PC-3 (cell line): ENCODE measurements at regions not wholly inside any gene's neighbourhood (a gene's known extent, or its start where the extent isn't known, plus 50 kb on each side); places are given as distances from the start of the nearest gene placed in this dataset.

Experiments
- ATAC-seq: fragments of 200-7000 bp; cut with Tn5 transposase; 2 replicates; pipeline ENCODE4 v1.9.1; 2020; ENCODE audit warnings: mild to moderate bottlenecking, moderate library complexity
- BruUV-seq: library from RNA; stranded (reverse); fragments of 400-500 nt; replicated peaks from 2 replicates; lab custom pipeline; 2021; lab: Mats Ljungman, UMichigan
- CTCF ChIA-PET: fragments of 300-600 bp; sonication (Branson Sonifier 250); formaldehyde crosslinking; loops from one replicate; lab custom pipeline; 2022; ENCODE audit warnings: antibody characterized with exemption; lab: Charles Lee
- POLR2A ChIA-PET: fragments of 300-600 bp; sonication (Branson Sonifier 250); formaldehyde crosslinking; loops from one replicate; lab custom pipeline; 2022; ENCODE audit warnings: antibody characterized with exemption; ENCODE audit not compliant: unreplicated experiment; lab: Charles Lee
- DNase-seq: peaks from one replicate; pipeline ENCODE4 v3.0.0-alpha.2; 2015
- H2AFZ ChIP-seq: fragments of 300-600 bp; sonication (generic); 2 replicates; pipeline ENCODE4 v1.6.0; 2016; ENCODE audit warnings: antibody characterized with exemption, low read length
- H3F3A ChIP-seq: fragments of 300-600 bp; sonication (generic); one replicate; pipeline ENCODE4 v1.6.0; 2017; ENCODE audit warnings: antibody characterized with exemption, low read length, control low read depth, mild to moderate bottlenecking; ENCODE audit not compliant: unreplicated experiment
- H3K27ac ChIP-seq: fragments of 300-600 bp; sonication (generic); 2 replicates; pipeline ENCODE4 v1.5.1; 2016; ENCODE audit warnings: mild to moderate bottlenecking, low read length
- H3K27me3 ChIP-seq: fragments of 300-600 bp; sonication (generic); 2 replicates; pipeline ENCODE4 v1.6.1; 2016; ENCODE audit warnings: low read length, mixed read lengths
- H3K36me3 ChIP-seq: fragments of 300-600 bp; sonication (generic); 2 replicates; pipeline ENCODE4 v1.6.1; 2016; ENCODE audit warnings: low read depth, mixed run types, low read length, mixed read lengths
- H3K4me1 ChIP-seq: fragments of 300-600 bp; sonication (generic); 2 replicates; pipeline ENCODE4 v1.5.1; 2016; ENCODE audit warnings: low read length; ENCODE audit not compliant: insufficient read depth
- H3K4me2 ChIP-seq: fragments of 300-600 bp; sonication (generic); 2 replicates; pipeline ENCODE4 v1.6.0; 2016; ENCODE audit warnings: low read length
- H3K4me3 ChIP-seq: fragments of 300-600 bp; sonication (generic); 2 replicates; pipeline ENCODE4 v1.5.1; 2016; ENCODE audit warnings: mild to moderate bottlenecking, low read length, mixed read lengths
- H3K79me2 ChIP-seq: fragments of 300-600 bp; sonication (generic); 2 replicates; pipeline ENCODE4 v1.6.1; 2017; ENCODE audit warnings: low read length, mixed read lengths
- H3K9ac ChIP-seq: fragments of 300-600 bp; sonication (generic); 2 replicates; pipeline ENCODE4 v1.6.0; 2016; ENCODE audit warnings: mild to moderate bottlenecking, low read length
- H3K9me2 ChIP-seq: fragments of 300-600 bp; sonication (generic); replicated peaks from 2 replicates; pipeline ENCODE4 v1.6.1; 2016; ENCODE audit warnings: mixed run types, low read length, mixed read lengths
- H3K9me3 ChIP-seq: fragments of 300-600 bp; sonication (generic); 2 replicates; pipeline ENCODE4 v1.6.1; 2016; ENCODE audit warnings: low read length, mixed read lengths
- H4K20me1 ChIP-seq: fragments of 300-600 bp; sonication (generic); 2 replicates; pipeline ENCODE4 v1.6.1; 2016; ENCODE audit warnings: low read length, mixed read lengths
- CTCF ChIP-seq: fragments of 300-600 bp; sonication (generic); conservative IDR thresholded peaks from 2 replicates; pipeline ENCODE4 v1.5.1; 2017; ENCODE audit warnings: antibody characterized with exemption, low read depth, mild to moderate bottlenecking, low read length
- EZH2 ChIP-seq: fragments of 300-600 bp; sonication (generic); IDR thresholded peaks from one replicate; pipeline ENCODE4 v1.6.1; 2017; ENCODE audit warnings: antibody characterized with exemption, mild to moderate bottlenecking, low read length; ENCODE audit not compliant: unreplicated experiment
- EZH2phosphoT487 ChIP-seq: fragments of 300-600 bp; sonication (generic); IDR thresholded peaks from 2 replicates; pipeline ENCODE4 v1.6.1; 2018; ENCODE audit warnings: mild to moderate bottlenecking, antibody characterized with exemption, low read length, borderline replicate concordance
- intact Hi-C: fragments of 100-400 bp; cut with micrococcal nuclease; formaldehyde crosslinking; loops from 2 replicates; pipeline ENCODE4 v1.9.0; 2023

DNA sequence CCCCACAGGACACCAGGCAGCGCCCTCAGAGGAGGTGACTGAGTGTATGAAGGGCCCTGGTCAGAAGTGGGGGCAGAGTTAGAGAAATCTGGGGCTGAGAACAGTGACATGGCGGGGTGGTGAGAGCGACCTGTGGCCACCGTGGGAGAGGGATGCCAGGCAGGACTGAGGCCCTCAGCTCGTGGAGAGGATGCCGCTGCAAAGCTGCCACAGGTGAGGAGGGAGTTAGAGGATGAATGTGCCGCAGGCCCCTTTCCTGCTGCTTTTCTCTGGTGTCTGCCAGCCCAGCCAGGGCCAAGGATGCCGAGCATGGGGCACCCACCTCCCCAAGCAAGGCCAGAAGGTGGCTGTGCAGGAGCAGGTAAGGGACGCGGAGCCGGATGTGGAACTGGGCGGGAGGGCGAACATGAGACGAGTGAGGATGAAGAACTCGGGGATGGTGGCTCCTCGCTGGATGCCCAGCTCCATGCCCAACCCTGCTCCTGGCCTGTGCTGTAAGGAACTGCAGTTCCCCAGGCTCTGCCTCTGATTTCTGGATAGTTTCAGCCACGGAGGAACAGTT, 269.2 kb upstream of the HDAC4 start:
- CTCF ChIA-PET, result no interaction called here
- intact Hi-C loops, result no loop called here

GRCh38 chr2:239669181-239669898, 268.5 kb upstream of the HDAC4 start:
- Histone ChIP-seq H3K27ac (no peak overlapping the region), H2AFZ (no peak overlapping the region), H3K9ac (no peak overlapping the region), H3K9me3 (no peaks in the 10 kb centered on the region), H3K4me3 (no peak overlapping the region), H3K4me2 (no peak overlapping the region), H3K9me2 (no peaks in the 10 kb centered on the region), H3K36me3 (no peaks in the 10 kb centered on the region), H3K27me3 (peaks cover 51% of the 10 kb centered on the region), H4K20me1 (no peaks in the 10 kb centered on the region), H3F3A (no peaks in the 10 kb centered on the region), H3K79me2 (no peaks in the 10 kb centered on the region), H3K4me1 (no peaks in the 10 kb centered on the region)
- ATAC-seq (no peak), DNase-seq (no peak)
- TF ChIP-seq EZH2 (no peak), EZH2phosphoT487 (no peak), CTCF (no peak)
- ChIA-PET POLR2A (no interaction called here), CTCF (no interaction called here)
- intact Hi-C loops, result no loop called here
- BruUV-seq, result no TSS peak

More for the DNA sequence above, 269.2 kb upstream of the HDAC4 start:
- no TSS peak for BruUV-seq
- TF ChIP-seq EZH2, result no peak
- TF ChIP-seq CTCF, result no peak
- TF ChIP-seq EZH2phosphoT487, result no peak
- DNase-seq (no peak), ATAC-seq (no peak)
- Histone ChIP-seq H3K27me3 (peaks cover 51% of the 10 kb centered on the region), H4K20me1 (no peaks in the 10 kb centered on the region), H3K9me3 (no peaks in the 10 kb centered on the region), H3F3A (no peaks in the 10 kb centered on the region), H3K27ac (no peak overlapping the region), H3K9me2 (no peaks in the 10 kb centered on the region), H3K36me3 (no peaks in the 10 kb centered on the region), H3K4me3 (no peak overlapping the region), H3K79me2 (no peaks in the 10 kb centered on the region), H3K4me1 (no peaks in the 10 kb centered on the region), H3K4me2 (no peak overlapping the region), H2AFZ (no peak overlapping the region), H3K9ac (no peak overlapping the region)
- POLR2A ChIA-PET, result no interaction called here

DNA sequence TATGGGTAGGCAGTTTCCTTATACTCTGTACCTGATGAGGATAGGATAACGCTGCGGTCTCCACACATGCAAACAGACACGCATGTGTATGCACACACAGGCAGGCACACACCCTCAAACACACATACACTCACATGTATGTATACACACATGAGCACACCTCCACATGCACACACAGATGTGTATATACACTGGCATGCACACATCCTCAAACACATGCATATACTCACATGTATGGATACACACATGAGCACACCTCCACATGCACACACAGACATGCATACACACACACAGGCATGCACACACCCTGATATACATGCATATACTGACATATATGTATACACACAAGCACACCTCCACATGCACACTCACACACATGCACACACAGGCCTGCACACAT, 267.8 kb upstream of the HDAC4 start:
- no TSS peak for BruUV-seq
- no peaks in the 10 kb centered on the region for H3K9me2 ChIP-seq
- no peak overlapping the region for H2AFZ ChIP-seq
- intact Hi-C loops, result no loop called here
- H3K4me1 ChIP-seq, result no peaks in the 10 kb centered on the region
- ChIA-PET POLR2A (no interaction called here), CTCF (no interaction called here)
- no peak overlapping the region for H3K4me3 ChIP-seq
- no peak overlapping the region for H3K27ac ChIP-seq
- no peaks in the 10 kb centered on the region for H3K79me2 ChIP-seq
- H4K20me1 ChIP-seq, result no peaks in the 10 kb centered on the region
- ATAC-seq (no peak), DNase-seq (no peak)
- no peak overlapping the region for H3K4me2 ChIP-seq
- no peaks in the 10 kb centered on the region for H3F3A ChIP-seq
- peaks cover 51% of the 10 kb centered on the region for H3K27me3 ChIP-seq
- TF ChIP-seq EZH2 (no peak), CTCF (no peak), EZH2phosphoT487 (no peak)
- no peak overlapping the region for H3K9ac ChIP-seq
- H3K9me3 ChIP-seq, result no peaks in the 10 kb centered on the region
- H3K36me3 ChIP-seq, result no peaks in the 10 kb centered on the region
